GM21360 (cell line): ENCODE measurements at regions not wholly inside any gene's neighbourhood (a gene's known extent, or its start where the extent isn't known, plus 50 kb on each side); places are given as distances from the start of the nearest gene placed in this dataset.

Experiments
- ATAC-seq: cut with Tn5 transposase; IDR thresholded peaks from one replicate; pipeline ENCODE4 v1.9.1; 2021; ENCODE audit warnings: mild to moderate bottlenecking, moderate library complexity; ENCODE audit not compliant: unreplicated experiment

DNA sequence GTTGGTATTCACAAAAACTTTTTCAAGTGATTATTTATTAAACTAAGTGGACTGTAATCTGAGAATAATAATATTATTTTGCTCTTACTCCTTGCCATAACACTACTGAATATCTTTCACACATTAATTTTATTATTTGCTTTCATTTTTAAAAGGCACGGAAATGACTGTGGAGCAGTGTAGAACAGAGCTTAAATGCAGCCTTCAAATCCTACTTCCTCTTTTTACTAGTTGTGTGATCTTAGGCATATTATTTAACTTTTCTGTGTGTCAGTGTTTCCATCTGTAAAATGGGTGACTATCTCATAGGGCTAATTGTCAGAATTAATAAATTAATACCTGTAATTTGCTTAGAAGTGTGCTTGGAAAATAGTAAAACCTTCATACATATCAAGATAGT lies 55.5 kb upstream of the SLC8A1 start:
- peak; percentile 98 for ATAC-seq

DNA sequence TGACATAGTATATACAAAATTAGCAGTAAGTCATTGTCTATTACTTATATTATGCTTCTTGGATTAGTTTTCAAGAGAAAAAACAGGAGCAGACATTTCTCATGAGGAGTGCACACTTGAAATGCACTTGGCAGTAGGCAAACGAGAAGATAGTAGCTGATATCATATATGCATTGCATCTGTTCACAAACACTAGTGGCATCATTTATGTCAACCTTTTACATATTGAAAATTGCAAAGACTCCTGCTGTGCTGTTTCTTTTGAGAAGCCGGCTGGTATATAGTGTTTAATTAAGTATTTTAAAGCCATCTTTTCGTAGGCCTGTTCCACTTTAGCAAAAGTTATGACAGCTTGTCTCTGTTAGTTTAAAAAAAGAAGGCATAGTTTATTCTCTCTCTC lies 58.4 kb upstream of the SLC8A1 start:
- ATAC-seq: no peak

DNA sequence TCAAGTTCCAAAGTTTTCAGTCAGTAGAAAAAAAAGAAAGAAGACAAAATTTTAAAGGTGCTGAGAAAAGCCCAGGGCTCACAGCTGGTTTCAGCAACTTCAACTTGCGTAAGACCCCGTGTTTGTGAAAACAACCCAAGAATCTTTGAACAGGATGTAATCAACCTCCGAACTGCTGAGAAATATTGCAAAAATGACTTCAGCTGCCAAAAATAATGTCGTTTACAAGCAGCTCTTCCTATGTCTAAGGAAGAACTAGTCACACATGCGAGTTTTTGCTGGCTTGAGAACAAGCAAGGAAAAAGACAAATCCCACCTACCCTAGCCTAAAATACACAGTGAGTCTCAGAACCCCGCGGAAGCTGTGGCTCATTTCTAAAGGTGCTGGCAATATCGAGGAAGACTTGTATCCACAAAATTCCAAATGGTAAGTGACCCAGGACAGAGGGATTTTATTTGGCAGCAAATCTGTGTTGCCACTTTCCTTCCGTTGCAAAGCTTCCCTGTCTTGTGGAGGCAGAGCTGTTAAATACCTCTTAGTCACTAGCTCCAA lies 59.8 kb upstream of the SLC8A1 start:
- no peak for ATAC-seq

- no peak for ATAC-seq
These were observed 60.4 kb upstream of the SLC8A1 start for GRCh38 chr2:40512256-40512655.

DNA sequence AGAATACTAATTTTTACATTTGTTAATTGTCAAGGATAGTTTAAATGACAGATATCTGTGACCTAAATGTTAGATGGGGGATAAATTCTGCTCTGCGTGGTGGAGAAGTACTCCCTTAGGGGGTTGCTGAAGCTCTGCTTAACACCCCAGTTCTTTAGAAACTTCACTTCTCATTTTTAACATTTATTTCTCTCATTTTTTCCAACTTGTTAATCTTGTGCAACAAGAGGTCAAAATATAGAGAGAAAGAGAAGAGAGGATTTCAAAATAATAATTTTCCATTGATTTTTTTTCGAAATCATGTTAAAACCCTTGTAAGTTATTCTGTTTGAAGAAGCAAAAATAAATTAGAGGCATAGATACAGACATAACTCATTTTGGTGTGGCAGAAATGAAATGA lies 61.3 kb upstream of the SLC8A1 start:
- no peak for ATAC-seq

DNA sequence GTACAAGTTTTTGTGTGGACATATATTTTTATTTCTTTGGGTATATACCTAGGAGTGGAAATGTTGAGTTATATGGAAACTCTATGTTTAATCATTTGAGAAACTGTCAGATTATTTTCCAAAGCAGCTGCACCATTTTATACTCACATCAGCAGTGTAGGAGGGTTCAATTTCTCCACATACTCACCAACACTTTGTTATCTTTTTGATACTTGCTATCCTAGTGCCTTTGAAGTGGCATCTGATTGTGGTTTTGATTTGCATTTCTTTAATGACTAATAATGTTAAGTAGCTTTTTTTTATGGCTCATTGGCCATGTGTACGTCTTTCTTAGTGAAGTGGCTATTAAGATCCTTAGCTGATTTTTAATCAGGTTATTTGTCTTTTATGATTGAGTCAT lies 64.7 kb upstream of the SLC8A1 start:
- ATAC-seq: no peak

- no peak for ATAC-seq
These were observed 76.7 kb upstream of the SLC8A1 start for GRCh38 chr2:40528564-40528963.

DNA sequence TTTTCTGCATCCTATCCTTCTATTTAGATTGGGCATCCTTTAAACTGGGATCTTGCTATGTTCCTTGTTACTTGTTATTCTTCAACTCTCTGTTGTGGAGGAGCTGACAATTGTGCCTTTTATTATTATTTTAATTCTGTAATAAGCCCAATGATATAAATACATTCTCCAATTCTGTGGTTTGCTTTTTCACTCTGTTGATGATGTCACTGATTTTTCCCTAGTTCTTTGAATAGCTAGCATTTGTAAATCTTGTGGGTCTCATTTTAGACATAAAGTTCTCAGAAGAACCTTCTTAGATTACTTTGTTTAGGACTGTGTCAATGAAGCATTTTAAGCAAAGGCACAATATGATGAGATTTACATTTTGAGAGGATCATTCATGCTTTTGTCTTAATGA lies 79.5 kb upstream of the SLC8A1 start:
- ATAC-seq: no peak

- ATAC-seq: no peak
These were observed 82.6 kb upstream of the SLC8A1 start for GRCh38 chr2:40534528-40534927.

DNA sequence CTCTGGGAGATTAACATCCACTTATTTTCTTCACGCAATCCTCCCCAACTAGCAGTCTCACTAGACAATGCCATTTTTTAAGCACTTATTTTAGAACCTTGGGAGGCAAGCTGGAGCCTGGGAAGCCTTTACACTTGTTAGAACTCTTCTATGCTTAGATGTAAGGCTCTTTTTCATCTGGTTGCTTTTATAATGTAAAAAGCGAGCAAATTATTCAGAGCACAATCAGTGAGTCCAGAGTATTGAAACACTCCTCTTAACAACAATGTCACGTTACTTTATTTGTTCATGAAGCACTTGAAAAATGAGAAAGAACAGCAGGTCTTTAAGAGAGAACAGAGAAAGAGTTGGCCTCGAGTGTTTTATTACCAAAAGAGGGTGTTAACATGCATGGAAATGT lies 84.1 kb upstream of the SLC8A1 start:
- ATAC-seq: no peak

DNA sequence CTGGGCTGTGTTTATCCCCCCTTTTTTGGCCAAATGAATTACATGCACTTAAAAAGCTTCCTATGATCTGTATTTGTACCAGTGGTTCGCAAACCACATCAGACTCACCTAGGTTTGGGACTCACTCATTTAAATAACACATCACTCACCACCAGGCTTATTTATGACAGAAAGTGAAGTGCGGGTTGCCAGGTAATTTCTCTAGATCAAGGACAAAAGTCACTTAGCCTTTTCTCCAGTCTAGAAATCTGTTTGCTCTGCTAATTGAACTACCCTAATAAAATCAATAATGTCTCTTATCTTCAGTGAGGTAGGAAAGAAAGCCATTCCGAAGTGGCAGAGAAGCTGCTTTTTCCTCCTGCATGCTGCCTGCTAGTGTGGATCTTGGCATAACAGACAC lies 88.1 kb upstream of the SLC8A1 start:
- ATAC-seq: no peak

- ATAC-seq: no peak
These were observed 91.5 kb upstream of the SLC8A1 start for GRCh38 chr2:40543381-40543780.

GRCh38 chr2:40544072-40544471 lies 92.2 kb upstream of the SLC8A1 start:
- ATAC-seq: no peak

DNA sequence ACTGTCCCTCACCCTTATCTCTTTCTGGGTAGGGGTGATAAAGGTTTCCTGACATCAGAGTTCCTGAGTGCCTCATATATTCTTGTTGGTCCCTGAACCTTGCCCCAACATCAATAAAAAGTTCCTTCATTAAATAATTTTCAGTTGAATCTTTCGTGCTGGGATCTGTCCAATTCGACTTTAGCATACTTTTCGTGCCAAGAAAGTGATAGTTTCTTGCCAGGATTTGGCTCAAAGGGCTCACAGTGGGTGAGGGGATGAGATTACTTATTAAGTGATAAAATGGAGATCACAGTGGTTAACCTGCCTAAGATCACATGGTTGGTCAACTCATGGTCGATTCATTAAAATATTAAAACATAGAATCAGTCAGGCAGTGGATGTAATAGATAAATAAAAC lies 93.8 kb upstream of the SLC8A1 start:
- ATAC-seq: no peak

GRCh38 chr2:40546439-40547191 lies 94.7 kb upstream of the SLC8A1 start:
- ATAC-seq: no peak

GRCh38 chr2:40548521-40548920 lies 96.6 kb upstream of the SLC8A1 start:
- ATAC-seq: no peak

- no peak for ATAC-seq
These were observed 98.2 kb upstream of the SLC8A1 start for GRCh38 chr2:40550085-40550484.

DNA sequence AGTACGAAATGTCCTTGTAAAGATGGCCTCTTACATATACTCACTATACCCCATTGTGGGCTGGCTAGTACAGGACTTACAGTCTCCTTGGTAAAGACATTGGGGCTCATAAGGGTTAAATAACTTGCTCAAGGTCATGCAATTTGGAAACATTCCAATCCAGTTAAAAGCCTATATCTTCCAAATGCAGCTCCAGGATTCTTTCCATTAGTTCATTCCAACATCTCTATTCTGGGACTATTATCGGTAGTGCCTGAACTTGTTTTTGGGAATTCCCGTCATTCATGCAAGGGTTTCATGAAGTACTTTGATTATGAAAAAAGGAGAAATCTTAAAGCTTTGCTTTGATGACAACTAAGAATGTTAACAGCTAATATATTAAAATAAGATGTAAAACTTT lies 99.2 kb upstream of the SLC8A1 start:
- ATAC-seq: no peak

- ATAC-seq: peak; percentile 92
These were observed 102.9 kb upstream of the SLC8A1 start for GRCh38 chr2:40554665-40555294.

DNA sequence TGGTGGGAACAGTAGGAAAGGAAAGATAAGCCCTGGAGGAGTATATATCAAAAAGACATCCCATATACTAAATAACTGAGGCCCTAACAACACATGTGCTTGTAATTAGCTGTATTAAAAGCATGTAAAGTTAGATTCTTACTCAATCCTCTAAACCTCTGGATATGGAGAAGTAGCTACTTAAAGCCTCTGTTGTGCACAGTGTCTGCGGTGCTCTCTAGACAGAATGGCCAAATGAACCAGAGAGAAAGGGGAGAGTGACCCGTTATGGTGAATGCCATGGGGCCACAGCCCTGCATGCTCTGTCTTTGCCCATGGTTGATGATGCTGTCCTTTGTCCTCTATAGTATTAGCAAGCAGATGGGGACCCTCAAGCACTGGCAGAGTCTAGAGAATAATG lies 104.4 kb upstream of the SLC8A1 start:
- no peak for ATAC-seq

- ATAC-seq: no peak
These were observed 104.8 kb upstream of the SLC8A1 start for GRCh38 chr2:40556739-40557138.

- ATAC-seq: no peak
These were observed 106.9 kb upstream of the SLC8A1 start for GRCh38 chr2:40558761-40559160.

GRCh38 chr2:40559175-40559574 lies 107.3 kb upstream of the SLC8A1 start:
- ATAC-seq: no peak
